MM.1S (cell line): ENCODE measurements at regions not wholly inside any gene's neighbourhood (a gene's known extent, or its start where the extent isn't known, plus 50 kb on each side); places are given as distances from the start of the nearest gene placed in this dataset.

Experiments
- DNase-seq: peaks from one replicate; pipeline ENCODE4 v3.0.0-alpha.2; 2015
- H2AFZ ChIP-seq: fragments of 300-600 bp; sonication (generic); 2 replicates; pipeline ENCODE4 v1.6.0; 2016; ENCODE audit warnings: antibody characterized with exemption, low read length
- H3F3A ChIP-seq: fragments of 300-600 bp; sonication (generic); 2 replicates; pipeline ENCODE4 v1.6.1; 2016; ENCODE audit warnings: mild to moderate bottlenecking, antibody characterized with exemption, low read length, moderate library complexity, mixed read lengths; ENCODE audit not compliant: insufficient read depth
- H3K27ac ChIP-seq: fragments of 300-600 bp; sonication (generic); 2 replicates; pipeline ENCODE4 v1.5.1; 2016; ENCODE audit warnings: mild to moderate bottlenecking, low read length
- H3K27me3 ChIP-seq: fragments of 300-600 bp; sonication (generic); replicated peaks from 2 replicates; pipeline ENCODE4 v1.6.0; 2016; ENCODE audit warnings: low read length; ENCODE audit not compliant: insufficient read depth
- H3K36me3 ChIP-seq: fragments of 300-600 bp; sonication (generic); replicated peaks from 2 replicates; pipeline ENCODE4 v1.6.1; 2016; ENCODE audit warnings: mild to moderate bottlenecking, low read length, mixed read lengths; ENCODE audit not compliant: insufficient read depth
- H3K4me1 ChIP-seq: fragments of 300-600 bp; sonication (generic); 2 replicates; pipeline ENCODE4 v1.6.1; 2016; ENCODE audit warnings: low read length, mixed read lengths
- H3K4me2 ChIP-seq: fragments of 300-600 bp; sonication (generic); 2 replicates; pipeline ENCODE4 v1.6.0; 2016; ENCODE audit warnings: low read depth, low read length
- H3K4me3 ChIP-seq: fragments of 300-600 bp; sonication (generic); 2 replicates; pipeline ENCODE4 v1.5.1; 2016; ENCODE audit warnings: low read length, mixed read lengths
- H3K79me2 ChIP-seq: fragments of 300-600 bp; sonication (generic); 2 replicates; pipeline ENCODE4 v1.6.1; 2016; ENCODE audit warnings: mixed run types, low read length, mixed read lengths
- H3K9ac ChIP-seq: fragments of 300-600 bp; sonication (generic); 2 replicates; pipeline ENCODE4 v1.6.1; 2016; ENCODE audit warnings: low read length, mixed read lengths
- H3K9me2 ChIP-seq: fragments of 300-600 bp; sonication (generic); replicated peaks from 2 replicates; pipeline ENCODE4 v1.6.1; 2016; ENCODE audit warnings: mild to moderate bottlenecking, low read length, mixed read lengths; ENCODE audit not compliant: insufficient read depth
- H3K9me3 ChIP-seq: fragments of 300-600 bp; sonication (generic); replicated peaks from 2 replicates; pipeline ENCODE4 v1.6.1; 2016; ENCODE audit warnings: mild to moderate bottlenecking, low read length, mixed read lengths; ENCODE audit not compliant: insufficient read depth
- H4K20me1 ChIP-seq: fragments of 300-600 bp; sonication (generic); 2 replicates; pipeline ENCODE4 v1.6.1; 2016; ENCODE audit warnings: mild to moderate bottlenecking, low read length, moderate library complexity, mixed read lengths; ENCODE audit not compliant: insufficient read depth
- CTCF ChIP-seq: fragments of 300-600 bp; sonication (generic); IDR thresholded peaks from 2 replicates; pipeline ENCODE4 v1.5.1; 2016; ENCODE audit warnings: antibody characterized with exemption, low read length, mixed read lengths
- EZH2 ChIP-seq: fragments of 300-600 bp; sonication (generic); optimal IDR thresholded peaks from 2 replicates; pipeline ENCODE3; 2017; ENCODE audit warnings: low read depth, mild to moderate bottlenecking, antibody characterized with exemption, low read length, mixed read lengths
- EZH2phosphoT487 ChIP-seq: fragments of 300-600 bp; sonication (generic); IDR thresholded peaks from 2 replicates; pipeline ENCODE4 v1.6.1; 2018; ENCODE audit warnings: antibody characterized with exemption, low read length

- no peak overlapping the region for H3K4me3 ChIP-seq
- H3K4me2 ChIP-seq = no peak overlapping the region
- no peaks in the 10 kb centered on the region for H3K9me2 ChIP-seq
- DNase-seq = no peak
- TF ChIP-seq EZH2 (no peak), EZH2phosphoT487 (no peak), CTCF (no peak)
- H3K79me2 ChIP-seq = no peaks in the 10 kb centered on the region
- no peaks in the 10 kb centered on the region for H3K36me3 ChIP-seq
- no peaks in the 10 kb centered on the region for H3K9me3 ChIP-seq
- no peaks in the 10 kb centered on the region for H3F3A ChIP-seq
- H4K20me1 ChIP-seq = no peaks in the 10 kb centered on the region
- no peak overlapping the region for H3K27ac ChIP-seq
- no peaks in the 10 kb centered on the region for H3K4me1 ChIP-seq
- H3K9ac ChIP-seq = no peak overlapping the region
- no peaks in the 10 kb centered on the region for H3K27me3 ChIP-seq
- H2AFZ ChIP-seq = no peak overlapping the region
These were observed 132.6 kb downstream of the CUL2 start for GRCh38 chr10:34957531-34957930.

DNA sequence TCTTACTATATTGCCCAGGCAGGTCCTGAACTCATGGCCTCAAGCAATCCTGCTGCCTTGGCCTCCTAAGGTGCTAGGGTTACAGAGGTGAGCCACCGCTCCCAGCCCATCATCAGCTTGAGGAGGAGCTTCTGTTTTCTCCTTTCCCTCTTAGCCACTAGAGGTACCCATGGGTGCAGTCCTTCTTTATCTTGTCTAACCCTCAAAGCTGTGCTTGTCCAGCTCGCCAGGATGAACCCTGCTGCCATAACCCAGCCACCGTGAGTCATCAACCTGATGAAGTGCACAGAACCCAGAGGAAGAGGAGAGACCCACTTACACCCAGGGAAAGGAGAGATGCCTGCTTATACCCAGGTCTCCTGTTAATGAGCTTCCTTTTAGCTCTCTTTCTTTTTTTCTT lies 133.4 kb downstream of the CUL2 start:
- no peaks in the 10 kb centered on the region for H4K20me1 ChIP-seq
- DNase-seq = no peak
- H3K9ac ChIP-seq = no peak overlapping the region

GRCh38 chr10:34955391-34955790 lies 134.8 kb downstream of the CUL2 start:
- Histone ChIP-seq H2AFZ (no peak overlapping the region), H3K4me2 (no peak overlapping the region), H3F3A (no peaks in the 10 kb centered on the region), H4K20me1 (no peaks in the 10 kb centered on the region), H3K9me2 (no peaks in the 10 kb centered on the region), H3K79me2 (no peaks in the 10 kb centered on the region), H3K27ac (no peak overlapping the region), H3K27me3 (no peaks in the 10 kb centered on the region), H3K9ac (no peak overlapping the region), H3K4me1 (no peaks in the 10 kb centered on the region), H3K4me3 (no peak overlapping the region), H3K36me3 (no peaks in the 10 kb centered on the region), H3K9me3 (no peaks in the 10 kb centered on the region)
- no peak for DNase-seq
- TF ChIP-seq EZH2 = no peak
- no peak for TF ChIP-seq CTCF
- no peak for TF ChIP-seq EZH2phosphoT487

More for the DNA sequence above, 133.4 kb downstream of the CUL2 start:
- H3K27ac ChIP-seq = no peak overlapping the region
- no peaks in the 10 kb centered on the region for H3K36me3 ChIP-seq
- H3F3A ChIP-seq = no peaks in the 10 kb centered on the region
- H3K79me2 ChIP-seq = no peaks in the 10 kb centered on the region
- no peaks in the 10 kb centered on the region for H3K9me2 ChIP-seq
- TF ChIP-seq CTCF = no peak
- TF ChIP-seq EZH2phosphoT487 = no peak
- no peak for TF ChIP-seq EZH2
- no peaks in the 10 kb centered on the region for H3K4me1 ChIP-seq
- no peak overlapping the region for H2AFZ ChIP-seq
- no peaks in the 10 kb centered on the region for H3K9me3 ChIP-seq
- no peak overlapping the region for H3K4me3 ChIP-seq
- H3K27me3 ChIP-seq = no peaks in the 10 kb centered on the region
- no peak overlapping the region for H3K4me2 ChIP-seq
